ENCODE measurements at regions not wholly inside any gene's neighbourhood (a gene's known extent, or its start where the extent isn't known, plus 50 kb on each side); places are given as distances from the start of the nearest gene placed in this dataset.
"Not testable (repeated sequence)": the region's sequence is repeated elsewhere in the genome, so short reads cannot be mapped to it uniquely, and the experiment has no call there.

DNA sequence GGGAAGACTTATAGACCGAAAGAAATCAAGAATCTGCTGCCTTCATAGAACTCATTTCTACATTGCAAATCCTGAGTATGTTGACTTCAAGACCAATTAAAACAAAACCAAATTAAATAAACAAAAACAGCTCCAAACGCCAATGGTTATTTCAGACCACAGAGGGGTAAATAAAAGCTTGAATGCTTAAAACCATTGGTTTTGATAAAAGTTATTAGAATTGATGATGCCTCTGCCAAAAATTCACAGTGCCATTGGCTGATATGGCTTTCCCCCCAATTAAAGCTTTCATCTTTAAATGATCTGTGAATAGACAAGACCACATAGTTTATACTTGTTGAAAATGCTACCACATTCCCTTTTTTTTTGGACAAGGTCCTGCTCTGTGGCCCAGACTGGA lies 188.5 kb downstream of the NFKBIZ start:
- DNase-seq = no peak

DNA sequence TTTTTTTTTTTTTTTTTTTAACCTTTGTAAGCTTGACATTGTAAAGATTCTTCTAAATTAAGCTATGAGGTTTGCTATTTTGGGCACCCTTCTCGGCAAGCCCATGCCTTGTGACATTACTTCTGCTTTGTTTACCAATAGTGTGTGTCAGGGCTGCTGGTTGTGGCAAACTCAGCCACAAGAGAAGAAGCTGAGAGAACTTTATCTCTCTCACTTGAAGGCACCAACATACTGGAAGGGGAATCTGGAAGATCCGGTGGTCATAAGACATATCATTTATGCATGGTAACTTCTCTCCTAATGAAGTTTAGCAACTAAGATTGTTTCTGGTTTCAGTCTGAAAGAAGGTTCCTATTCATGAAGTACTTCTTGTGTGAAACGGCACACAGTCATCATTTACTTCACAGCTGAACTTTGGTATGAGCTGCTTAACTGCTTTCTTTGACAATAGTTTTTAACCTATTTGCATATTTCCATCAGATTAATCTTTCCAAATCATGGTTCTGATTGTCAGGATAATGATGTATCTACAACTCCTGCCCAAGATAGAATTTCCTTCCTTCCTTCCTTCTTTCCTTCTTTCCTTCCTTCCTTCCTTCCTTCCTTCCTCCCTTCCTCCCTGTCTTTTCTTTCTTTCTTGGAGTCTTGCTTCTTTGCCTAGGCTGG lies 189.3 kb downstream of the NFKBIZ start:
- no peak for DNase-seq

DNA sequence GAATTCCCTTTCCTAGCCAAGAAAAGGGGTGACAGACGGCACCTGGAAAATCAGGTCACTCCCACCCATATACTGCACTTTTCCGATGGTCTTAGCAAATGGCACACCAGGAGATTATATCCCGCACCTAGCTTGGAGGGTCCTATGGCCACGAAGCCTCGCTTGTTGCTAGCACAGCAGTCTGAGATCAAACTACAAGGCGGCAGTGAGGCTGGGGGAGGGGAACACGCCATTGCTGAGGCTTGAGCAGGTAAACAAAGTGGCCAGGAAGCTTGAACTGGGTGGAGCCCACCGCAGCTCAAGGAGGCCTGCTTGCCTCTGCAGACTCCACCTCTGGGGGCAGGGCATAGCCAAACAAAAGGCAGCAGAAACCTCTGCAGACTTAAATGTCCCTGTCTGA lies 190.8 kb downstream of the NFKBIZ start:
- not testable (repeated sequence) for DNase-seq

DNA sequence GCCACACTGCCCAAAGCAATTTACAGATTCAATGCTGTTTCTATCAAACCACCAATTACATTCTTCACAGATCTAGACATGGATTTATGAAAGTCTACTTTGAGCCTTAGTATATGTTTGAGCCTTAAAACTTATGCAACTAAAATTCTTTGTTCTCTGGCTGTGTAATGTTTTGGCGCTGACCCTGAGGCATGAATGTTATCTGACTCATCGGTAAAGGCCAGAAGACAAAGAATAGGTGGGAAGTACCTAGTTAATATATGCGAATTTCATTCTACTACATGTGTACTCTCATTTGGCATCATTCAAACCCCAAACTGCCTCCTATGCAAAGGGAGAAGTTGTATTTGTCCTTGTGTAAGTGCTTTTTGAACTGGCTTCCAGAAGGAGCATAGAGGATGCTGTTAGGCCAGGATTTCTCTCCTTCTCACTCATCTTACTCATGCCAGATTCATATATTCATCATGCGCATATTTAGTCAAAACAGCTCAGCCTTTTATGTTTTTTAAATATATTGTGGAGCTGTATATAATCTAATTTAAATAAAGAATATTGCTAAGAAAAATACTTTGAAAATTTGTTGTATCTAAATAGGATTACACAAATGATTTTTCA lies 204.2 kb downstream of the NFKBIZ start:
- DNase-seq = no peak

DNA sequence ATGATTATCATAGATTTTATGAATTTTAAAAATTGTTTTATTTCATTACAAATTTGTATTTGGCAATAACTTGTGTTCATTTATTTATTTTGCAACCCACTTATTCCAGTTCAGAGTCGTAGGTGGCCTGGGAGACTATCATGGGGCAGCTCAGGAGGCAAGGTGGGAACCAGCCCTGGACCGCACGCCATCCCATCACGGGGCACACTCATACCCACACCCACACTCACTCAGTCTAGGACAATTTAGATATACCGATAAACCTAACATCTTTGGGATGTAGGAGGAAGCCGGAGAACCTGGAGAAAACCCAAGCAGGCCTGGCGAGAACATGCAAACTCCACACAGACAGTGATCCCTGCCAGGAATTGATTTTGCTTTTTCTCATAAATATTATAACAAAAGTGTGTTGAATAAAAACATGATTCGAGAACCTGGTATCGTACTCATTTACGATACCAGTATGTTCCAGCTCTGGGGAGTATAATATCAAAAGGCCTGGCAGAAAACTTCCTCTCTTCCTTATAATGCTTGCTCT lies 205.3 kb downstream of the NFKBIZ start:
- no peak for DNase-seq

DNA sequence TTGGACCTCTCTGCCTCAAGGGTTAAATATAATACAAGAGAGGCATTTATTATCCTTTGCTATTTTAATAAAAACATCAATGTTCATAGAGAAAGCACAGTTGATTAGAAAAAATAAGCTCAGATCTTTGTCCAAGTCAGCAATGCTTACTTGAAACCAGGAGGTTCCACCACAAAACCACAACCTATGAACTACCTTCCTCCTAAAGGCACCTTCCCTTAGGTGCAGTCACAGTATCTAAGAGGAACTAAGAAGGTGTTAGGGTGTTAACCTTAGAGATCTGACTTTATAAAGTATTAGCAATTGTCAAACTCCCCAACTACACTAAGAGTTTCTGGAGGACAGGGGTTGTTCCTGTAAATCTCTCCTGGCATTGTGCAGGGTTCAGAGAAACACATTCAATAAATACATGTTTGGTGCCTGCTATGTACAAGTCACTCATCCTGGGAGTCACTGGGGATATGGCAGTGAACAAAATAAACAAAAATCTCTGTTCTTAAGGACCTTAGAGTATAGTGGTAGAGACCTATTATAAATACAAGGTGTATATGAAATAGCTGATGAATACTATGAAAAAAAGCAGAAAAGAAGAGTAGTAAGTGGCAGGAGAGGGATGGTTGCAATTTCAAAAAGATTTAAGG lies 208.6 kb downstream of the NFKBIZ start:
- DNase-seq = no peak

DNA sequence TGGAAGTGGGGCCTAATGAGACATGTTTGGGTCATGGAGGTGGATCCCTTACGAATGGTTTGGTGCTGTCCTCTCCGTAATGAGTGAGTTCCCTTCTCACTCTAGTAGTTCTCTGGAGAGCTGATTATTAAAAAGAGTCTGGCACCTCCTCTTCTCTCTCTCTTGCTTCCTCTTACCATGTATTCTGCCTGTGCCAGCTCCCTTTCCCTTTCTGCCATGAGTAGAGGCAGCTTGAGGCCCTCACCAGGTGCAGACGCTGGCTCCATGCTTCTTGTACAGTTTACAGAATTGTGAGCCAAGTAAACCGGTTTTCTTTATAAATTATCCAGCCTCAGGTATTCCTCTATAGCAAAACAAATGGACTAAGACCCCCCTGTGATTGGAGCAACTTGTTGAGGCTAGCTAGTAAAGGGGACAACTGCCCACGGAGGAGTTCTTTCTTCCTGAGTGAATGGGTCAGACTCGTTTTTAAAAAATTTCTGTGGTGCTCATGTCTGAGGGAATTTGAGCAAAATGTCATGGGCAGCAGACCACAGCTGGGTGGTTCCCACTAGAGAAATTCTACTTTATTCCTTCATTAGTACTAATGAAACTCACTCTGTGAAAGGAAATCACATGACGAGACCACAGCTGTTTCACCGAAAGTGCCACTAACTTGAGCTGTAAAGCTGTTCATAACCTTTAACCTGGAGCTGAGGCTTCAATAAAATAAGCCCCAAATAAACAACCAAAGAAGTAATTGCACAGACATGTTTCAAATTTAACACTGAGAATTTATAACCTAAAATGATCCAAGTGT lies 210.0 kb downstream of the NFKBIZ start:
- DNase-seq = no peak

DNA sequence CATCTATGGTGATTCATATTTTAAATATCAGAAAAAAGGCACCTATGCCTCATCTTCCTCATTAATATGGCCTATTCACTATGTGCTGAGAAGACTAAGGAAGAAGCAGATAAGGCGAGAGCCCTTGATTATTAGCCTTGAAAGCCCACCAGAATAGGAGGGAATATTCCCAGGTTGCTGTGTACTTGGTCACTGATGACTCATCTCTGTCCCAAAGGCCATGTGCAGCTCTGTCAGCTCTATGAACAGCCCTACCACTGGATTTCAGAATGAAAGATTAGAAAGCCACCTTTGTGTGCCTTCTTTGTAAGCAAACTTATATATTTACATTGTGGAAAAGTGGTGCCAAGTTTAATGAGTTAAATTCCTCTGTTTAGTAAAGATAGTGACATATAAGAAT lies 211.5 kb downstream of the NFKBIZ start:
- DNase-seq = no peak

DNA sequence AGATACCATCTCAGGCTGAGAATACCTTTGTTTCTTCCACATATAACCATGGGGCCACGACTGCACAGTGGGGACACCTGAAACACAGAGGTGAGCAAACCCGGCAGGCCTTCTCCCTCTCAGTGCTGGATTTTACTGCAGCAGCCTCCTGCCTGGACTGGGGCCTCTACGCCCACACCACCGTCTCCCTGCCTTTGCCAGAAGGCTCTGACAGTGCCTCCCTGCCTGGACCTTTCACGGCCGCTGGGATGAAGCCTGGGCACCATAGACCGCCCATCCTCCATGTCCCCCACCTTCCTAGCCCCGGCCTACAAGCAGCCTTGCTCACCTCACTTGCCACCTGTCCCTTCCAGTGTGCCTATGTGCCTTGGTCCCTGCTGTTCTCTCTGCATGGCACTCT lies 214.3 kb downstream of the NFKBIZ start:
- DNase-seq = no peak

DNA sequence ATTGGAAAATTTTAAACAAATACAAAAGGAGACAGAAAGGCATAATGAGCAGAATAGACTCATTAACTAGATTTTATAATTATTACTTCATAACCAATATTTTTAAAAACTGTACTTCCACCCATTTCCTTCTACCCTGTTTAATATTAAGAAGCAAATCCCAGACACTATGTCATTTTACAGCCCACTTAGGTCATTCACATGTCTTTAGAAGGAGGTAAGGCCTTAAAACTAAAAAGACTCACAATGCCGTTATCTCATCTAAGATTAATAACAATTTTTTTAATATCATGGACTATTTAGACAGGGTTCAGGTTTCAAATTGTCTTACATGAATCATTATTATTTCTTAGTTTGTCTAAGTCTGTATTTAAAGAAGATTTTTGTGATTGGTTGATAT lies 217.2 kb downstream of the NFKBIZ start:
- no peak for DNase-seq

DNA sequence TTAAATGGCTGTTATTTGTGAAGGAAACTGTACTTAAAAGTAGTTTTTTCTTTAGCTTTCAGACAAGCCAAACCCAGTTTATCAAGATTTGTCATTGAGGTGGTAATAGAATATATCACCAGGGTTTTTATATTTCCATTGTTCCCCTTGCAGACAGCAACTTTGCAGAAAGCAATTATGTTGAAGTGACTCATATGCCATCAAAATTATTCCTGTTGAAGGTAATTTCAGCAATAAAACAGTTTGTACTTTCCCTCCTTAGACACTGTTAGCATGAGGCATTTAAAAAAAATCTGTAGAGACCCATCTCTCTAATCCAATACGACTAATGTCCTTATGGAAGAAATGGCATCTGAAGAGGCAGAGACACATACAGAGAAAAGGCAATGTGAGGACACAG lies 219.0 kb downstream of the NFKBIZ start:
- DNase-seq = no peak

DNA sequence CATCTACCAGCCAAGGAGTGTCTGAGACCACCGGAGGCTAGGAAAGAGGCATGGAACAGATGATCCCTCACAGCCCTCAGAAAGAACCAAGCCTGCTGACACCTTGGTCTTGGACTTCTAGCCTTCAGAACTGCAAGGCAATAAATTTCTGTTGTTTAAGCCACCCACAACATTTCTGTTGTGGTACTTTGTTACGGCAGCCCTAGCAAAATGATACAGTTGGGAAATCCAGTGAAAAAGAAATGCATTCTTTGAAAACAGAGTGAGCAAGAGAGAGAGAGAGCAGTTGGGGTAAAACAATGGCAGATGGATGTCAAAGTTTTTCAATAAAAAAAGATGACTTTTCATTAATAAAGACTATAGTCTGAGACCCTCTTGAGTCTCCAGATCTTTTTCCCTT lies 219.4 kb downstream of the NFKBIZ start:
- no peak for DNase-seq

DNA sequence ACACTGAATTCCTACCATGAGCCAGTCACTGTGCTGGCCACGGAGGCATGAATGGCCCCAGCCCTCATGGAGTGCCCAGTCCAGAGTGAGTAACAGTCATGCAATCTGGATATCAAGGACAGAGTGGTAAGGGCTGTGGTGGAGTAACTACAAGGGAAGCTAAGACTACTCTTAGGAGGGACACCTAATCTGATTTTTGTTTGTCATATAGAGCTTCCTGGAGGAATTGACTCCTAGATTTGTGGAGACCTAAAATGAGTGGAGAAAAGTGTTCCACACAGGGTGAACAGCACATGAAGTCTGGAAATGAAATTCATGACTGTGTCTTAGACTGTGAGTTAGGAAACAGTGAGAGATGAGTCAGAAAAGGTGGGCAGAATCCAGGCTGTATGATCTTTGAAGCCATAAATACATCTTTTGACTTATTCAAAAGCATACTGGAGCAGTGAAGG lies 219.9 kb downstream of the NFKBIZ start:
- no peak for DNase-seq

DNA sequence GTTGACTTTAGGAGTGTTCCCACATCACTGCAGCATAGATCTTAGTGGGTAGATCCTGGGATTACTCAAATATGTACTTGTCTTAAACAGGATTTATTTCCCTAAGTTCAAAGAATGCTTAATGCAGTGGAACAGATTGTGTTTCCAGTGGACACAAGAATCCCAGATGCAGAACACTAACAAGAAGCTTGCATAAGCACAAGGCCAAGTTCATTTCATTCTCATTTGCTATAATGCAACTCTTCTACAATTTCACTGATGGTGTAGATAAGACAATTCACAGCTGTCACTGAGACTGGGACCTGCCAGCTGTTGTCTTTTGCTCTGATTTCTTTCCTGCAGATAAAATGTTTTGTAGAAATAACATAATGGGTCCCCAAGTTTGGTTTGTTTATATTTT lies 225.6 kb downstream of the NFKBIZ start:
- no peak for DNase-seq

DNA sequence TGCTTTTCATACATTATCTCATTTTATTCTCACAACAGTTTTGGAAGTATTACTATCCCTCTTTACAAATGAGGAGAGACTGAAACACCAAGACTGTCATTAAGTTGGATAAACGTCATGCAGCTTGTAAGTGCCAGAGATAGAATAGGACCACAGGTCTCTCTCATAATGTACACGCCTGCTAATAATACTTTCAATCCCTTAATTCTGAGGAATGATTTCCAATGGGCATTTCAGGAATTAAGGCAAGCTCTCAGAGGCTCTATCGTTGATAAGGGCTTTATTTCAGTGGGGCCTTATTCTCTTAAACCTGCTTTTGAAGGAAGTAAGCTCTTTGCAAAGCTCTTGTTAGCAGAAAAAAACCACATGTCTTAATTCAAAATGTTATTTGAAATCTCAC lies 229.1 kb downstream of the NFKBIZ start:
- no peak for DNase-seq

DNA sequence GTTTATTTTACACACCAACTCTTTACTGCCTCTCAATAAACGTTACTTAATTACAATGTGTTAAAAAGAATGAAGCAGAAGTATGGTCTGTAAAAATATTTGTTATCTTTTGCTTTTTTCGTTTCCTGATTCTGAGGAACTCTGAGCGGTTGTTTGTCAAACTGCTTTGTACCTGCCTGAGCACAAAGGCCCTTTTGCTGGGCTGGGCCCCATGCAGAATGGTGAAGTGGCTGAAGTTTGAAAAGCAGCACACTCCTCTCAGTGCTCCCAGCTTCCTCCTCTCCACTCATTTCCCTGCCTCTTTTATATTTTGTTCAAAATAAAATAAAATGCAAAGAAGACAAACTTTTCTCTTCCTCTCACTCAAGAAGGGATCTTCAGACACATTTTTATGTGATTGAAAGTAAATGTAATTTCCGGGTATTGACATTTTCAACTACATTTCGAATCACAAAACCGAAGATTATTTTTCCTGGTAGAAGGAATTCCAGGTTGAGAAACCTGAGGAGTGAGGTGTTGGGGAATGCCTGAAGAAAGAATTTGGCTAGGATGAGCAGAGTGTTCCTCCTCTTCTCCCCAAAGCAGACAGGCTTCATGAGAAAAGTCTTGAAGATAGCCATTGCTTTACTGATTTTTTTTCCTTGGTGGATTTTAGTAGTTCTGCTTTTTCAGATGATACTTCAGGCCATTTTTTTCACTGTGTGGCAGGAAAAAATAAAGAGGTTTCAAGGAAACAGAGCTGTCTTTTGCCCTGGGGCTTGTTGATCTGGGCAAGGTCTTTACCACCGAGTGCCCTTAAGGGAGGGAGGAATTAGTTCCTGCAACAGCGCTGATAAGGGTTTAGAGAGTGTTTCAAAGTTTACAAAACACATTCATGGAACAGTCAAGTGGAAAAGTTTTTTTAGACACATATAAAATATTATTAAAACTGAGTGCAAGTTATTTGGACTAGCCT lies 229.8 kb downstream of the NFKBIZ start:
- no peak for DNase-seq

DNA sequence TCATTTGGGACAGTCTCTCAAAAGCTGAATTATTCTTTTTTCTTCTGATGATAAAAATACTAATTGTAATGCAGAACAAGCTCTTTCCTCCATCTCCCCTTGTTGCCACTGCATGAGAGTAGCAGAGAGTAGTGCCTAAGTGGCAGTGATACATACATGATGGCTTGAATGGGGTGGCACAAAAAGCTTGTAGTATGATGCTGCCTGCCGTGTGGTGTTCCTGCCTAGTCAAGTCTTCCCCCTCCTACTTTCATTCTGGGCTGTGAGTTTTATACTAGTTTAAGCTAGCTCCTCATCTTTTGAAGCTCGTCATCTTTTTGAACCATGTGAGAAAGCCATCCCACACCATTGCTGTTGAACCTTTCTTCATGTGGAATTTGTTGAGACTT lies 230.5 kb downstream of the NFKBIZ start:
- no peak for DNase-seq

DNA sequence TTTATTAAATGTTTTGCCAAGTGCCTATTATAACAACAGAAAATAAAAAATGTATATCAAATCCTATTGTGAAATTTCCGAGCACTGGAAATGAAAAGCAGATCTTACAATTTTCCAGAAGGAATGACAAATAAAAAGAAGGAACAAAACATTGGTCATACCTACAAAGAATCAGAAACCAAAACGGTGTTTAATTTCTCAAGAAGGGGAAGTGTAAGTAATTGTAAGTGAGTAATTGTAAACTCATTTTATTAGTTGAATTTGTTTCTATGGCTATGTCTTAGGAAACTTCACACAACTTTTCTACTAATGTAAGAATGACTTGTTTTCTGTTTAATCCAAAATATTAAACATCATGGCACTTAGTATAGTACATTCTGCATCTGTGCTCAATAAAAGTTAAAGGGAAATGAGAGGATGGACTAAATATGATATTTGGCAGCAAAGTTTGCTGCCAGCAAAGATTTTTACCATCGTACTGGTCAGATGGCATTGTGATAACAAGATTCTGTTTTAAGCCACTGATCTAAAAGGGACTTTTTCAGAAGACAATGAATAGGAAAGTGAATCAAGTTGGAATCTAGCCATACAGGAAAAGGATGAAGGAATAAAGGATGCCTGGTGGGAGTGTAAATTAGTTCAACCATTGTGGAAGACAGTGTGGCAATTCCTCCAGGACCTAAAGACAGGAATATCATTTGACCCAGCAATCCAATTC lies 232.4 kb downstream of the NFKBIZ start:
- no peak for DNase-seq

DNA sequence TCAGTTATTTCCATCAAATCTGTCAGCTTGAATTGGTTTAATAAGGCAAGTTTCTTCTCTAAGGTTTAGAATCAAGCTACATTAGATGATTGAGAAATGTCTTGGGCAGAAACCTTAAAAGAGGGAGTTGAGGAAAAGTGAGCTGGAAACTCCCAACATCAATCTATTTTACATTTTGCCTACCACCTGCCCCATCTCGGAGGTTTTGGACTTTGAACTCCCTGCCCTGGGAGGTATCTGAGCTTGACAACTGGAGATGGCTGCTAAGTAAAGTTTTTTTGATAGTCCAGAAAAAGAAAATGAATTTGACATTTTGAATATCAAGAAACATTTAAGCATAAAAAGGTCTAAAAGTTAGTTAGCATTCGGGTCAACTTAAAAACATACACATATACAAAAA lies 234.2 kb downstream of the NFKBIZ start:
- DNase-seq = no peak

DNA sequence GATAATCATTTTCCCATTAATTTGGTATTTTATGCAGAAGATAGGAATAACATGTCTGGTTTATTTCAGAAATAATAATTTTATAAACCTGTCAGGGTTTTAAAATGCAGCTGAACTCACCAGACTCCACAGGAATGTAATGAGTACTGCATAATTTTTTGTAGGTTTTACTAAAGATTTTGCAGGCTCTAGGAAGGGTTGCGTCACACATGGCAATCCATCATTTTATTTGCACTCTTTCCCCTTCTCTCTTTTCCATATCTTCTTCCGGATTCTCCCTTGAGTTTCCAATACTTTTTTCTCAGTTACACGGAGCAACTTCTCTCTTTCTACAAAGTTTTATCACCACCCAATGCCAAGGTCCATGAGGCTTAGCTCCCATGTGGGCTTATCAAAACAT lies 234.7 kb downstream of the NFKBIZ start:
- DNase-seq = no peak

DNA sequence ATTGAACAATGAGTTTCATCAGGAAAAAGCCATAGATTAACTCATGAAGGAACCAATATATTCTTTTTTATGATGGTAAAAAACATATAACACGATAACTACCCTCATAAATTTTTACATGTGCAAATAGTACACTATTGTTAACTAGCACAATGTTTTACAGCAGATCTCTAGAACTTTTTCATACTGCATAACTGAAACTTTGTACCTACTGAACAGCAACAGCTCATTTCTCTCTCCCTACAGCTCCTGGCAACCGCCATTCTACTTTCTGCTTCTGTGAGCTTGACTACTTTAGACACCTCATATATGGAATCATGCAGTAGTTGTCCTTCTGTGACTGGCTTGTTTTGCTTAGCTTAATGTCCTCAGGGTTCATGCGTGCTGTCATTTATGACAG lies 235.4 kb downstream of the NFKBIZ start:
- DNase-seq = no peak

All from islet precursor cell (in vitro differentiated cells).